NB4 (cell line): ENCODE measurements at regions not wholly inside any gene's neighbourhood (a gene's known extent, or its start where the extent isn't known, plus 50 kb on each side); places are given as distances from the start of the nearest gene placed in this dataset.

Experiments used
- DNase-seq: peaks from one replicate; pipeline ENCODE4 v3.0.0; 2010; ENCODE audit warnings: low read depth
- H3K4me3 ChIP-seq: one replicate; pipeline ENCODE4 v1.5.1; 2011; ENCODE audit warnings: mild to moderate bottlenecking, low read depth, low read length, moderate library complexity
- CTCF ChIP-seq: IDR thresholded peaks from one replicate; pipeline ENCODE4 v1.5.1; 2012; ENCODE audit warnings: low read depth, low read length
- MAX ChIP-seq: IDR thresholded peaks from 2 replicates; pipeline ENCODE4 v1.6.1; 2011; ENCODE audit warnings: low read depth, low read length
- MYC ChIP-seq: IDR thresholded peaks from 2 replicates; pipeline ENCODE4 v1.6.1; 2011; ENCODE audit warnings: low read depth, low read length
- POLR2A ChIP-seq: IDR thresholded peaks from 2 replicates; pipeline ENCODE4 v1.6.1; 2011; ENCODE audit warnings: mild to moderate bottlenecking; ENCODE audit not compliant: insufficient read length; ENCODE audit errors: extremely low read depth

GRCh38 chr14:44658389-44658696, 151.3 kb upstream of the FSCB start:
- no peak for DNase-seq
- no peak overlapping the region for H3K4me3 ChIP-seq
- TF ChIP-seq MAX = no peak
- no peak for TF ChIP-seq CTCF
- TF ChIP-seq POLR2A = no peak
- no peak for TF ChIP-seq MYC

- H3K4me3 ChIP-seq = no peak overlapping the region
- no peak for TF ChIP-seq MYC
- TF ChIP-seq MAX = no peak
- no peak for TF ChIP-seq CTCF
- TF ChIP-seq POLR2A = no peak
- peak; percentile 8 for DNase-seq
Measured at GRCh38 chr14:44657696-44658388, 150.8 kb upstream of the FSCB start.

GRCh38 chr14:44657203-44657602, 150.1 kb upstream of the FSCB start:
- no peak overlapping the region for H3K4me3 ChIP-seq
- no peak for TF ChIP-seq POLR2A
- TF ChIP-seq CTCF = no peak
- DNase-seq = no peak

- DNase-seq = no peak
- TF ChIP-seq POLR2A (no peak), CTCF (no peak), MYC (no peak), MAX (no peak)
- H3K4me3 ChIP-seq = no peak overlapping the region
Measured at GRCh38 chr14:44654591-44654990, 147.5 kb upstream of the FSCB start.

GRCh38 chr14:44653641-44654040, 146.6 kb upstream of the FSCB start:
- no peak for DNase-seq
- TF ChIP-seq POLR2A = no peak
- TF ChIP-seq MYC = no peak
- no peak for TF ChIP-seq MAX
- no peak for TF ChIP-seq CTCF
- no peak overlapping the region for H3K4me3 ChIP-seq

- TF ChIP-seq MYC (no peak), MAX (no peak), POLR2A (no peak), CTCF (no peak)
- no peak for DNase-seq
Measured at GRCh38 chr14:44652640-44653039, 145.6 kb upstream of the FSCB start.

More at GRCh38 chr14:44652640-44653039, 145.6 kb upstream of the FSCB start:
- no peak overlapping the region for H3K4me3 ChIP-seq
